GM12874 (cell line): ENCODE measurements at regions not wholly inside any gene's neighbourhood (a gene's known extent, or its start where the extent isn't known, plus 50 kb on each side); places are given as distances from the start of the nearest gene placed in this dataset.

Experiments used
- TF ChIP-seq, protein P1 (sequence below): IDR thresholded peaks from 2 replicates; pipeline ENCODE4 v1.5.1; 2011; ENCODE audit warnings: low read depth, mild to moderate bottlenecking, control low read depth, low read length, moderate library complexity; ENCODE audit not compliant: insufficient read depth

GRCh38 chr16:27708651-27709050 is 158.7 kb downstream of the KATNIP start:
- TF ChIP-seq, protein P1, sequence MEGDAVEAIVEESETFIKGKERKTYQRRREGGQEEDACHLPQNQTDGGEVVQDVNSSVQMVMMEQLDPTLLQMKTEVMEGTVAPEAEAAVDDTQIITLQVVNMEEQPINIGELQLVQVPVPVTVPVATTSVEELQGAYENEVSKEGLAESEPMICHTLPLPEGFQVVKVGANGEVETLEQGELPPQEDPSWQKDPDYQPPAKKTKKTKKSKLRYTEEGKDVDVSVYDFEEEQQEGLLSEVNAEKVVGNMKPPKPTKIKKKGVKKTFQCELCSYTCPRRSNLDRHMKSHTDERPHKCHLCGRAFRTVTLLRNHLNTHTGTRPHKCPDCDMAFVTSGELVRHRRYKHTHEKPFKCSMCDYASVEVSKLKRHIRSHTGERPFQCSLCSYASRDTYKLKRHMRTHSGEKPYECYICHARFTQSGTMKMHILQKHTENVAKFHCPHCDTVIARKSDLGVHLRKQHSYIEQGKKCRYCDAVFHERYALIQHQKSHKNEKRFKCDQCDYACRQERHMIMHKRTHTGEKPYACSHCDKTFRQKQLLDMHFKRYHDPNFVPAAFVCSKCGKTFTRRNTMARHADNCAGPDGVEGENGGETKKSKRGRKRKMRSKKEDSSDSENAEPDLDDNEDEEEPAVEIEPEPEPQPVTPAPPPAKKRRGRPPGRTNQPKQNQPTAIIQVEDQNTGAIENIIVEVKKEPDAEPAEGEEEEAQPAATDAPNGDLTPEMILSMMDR: no peak

DNA sequence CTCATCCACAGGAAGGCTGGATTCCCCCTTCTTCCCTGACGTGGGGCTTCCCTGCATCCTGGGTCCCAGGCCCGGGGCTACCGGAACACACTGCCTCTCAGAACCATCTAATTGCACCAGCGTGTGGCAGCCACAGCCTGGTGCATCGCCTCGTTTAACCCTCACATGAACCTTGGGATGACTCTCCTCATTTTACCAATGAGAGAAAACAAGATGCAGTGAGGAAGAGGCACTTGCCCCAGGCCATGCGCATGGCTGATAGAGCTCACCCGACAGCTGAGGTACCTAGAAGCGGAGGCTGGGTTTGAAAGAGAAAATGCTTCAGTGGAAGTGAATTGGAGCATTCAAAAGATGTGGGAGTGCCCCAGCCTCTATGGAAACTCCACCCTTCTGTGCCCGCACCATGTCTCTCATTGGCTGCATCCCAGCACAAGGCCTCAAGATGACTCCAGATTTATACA is 162.3 kb downstream of the KATNIP start:
- TF ChIP-seq, protein P1: no peak

GRCh38 chr16:27717726-27718125 is 167.8 kb downstream of the KATNIP start:
- TF ChIP-seq, protein P1: no peak

GRCh38 chr16:27718201-27719105 is 168.5 kb downstream of the KATNIP start:
- TF ChIP-seq, protein P1: no peak

DNA sequence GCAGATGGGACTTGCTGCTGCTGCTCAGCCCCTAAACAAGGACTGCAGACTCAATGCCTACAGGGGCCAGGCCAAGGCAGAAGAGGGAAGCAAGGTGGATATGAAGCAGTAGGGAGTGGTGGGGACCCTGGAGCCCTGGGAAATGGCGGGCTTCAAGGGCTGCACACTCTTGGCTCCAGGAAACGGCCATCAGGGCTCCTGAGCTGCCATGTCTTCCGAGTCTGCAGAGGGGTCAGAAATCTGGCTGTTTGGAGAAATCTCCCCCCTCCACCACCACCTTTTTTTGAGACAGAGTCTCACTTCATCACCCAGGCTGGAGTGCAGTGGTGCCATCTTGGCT is 169.1 kb downstream of the KATNIP start:
- TF ChIP-seq, protein P1: no peak

GRCh38 chr16:27720731-27721530 is 171.0 kb downstream of the KATNIP start:
- TF ChIP-seq, protein P1: no peak

DNA sequence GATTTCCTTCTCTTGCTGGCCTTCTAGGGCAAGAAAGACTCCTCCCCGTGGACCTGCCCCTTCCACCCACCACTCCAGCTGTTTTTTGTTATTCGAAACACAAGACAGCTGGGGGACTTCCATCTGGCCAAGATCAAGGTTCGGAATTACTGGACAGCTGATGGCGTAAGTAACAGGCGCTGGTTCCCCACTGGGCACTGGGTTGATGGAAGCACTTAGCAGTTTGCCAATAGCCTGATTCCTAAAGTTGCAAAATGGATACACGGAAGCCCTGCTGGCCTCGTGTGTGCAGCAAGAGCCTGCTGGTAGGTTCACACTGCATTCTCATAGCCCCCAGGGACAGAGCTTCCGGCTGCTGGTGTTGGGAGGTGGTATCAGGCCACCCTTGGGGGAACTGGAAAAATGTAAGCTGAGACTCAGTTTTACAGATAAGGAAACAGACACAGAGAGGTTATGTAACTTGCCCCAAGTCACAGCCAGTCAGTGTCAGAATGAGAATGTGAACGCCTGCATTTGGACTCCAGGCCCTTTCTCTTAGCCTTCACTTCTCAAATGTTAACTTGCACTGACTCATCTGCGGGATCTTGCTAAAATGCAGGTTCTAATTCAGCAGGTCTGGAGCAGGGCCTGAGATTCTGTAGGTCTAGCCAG is 171.7 kb downstream of the KATNIP start:
- TF ChIP-seq, protein P1: no peak
